ENCODE measurements at regions not wholly inside any gene's neighbourhood (a gene's known extent, or its start where the extent isn't known, plus 50 kb on each side); places are given as distances from the start of the nearest gene placed in this dataset.

- H3K36me3 ChIP-seq (ENCODE audit: control insufficient read depth, insufficient read depth, low read length), result no peaks in the 10 kb centered on the region
- H4K8ac ChIP-seq (ENCODE audit: low read depth, low read length), result no peak overlapping the region
- H3K27me3 ChIP-seq (ENCODE audit: insufficient read depth, low read length, poor library complexity), result no peaks in the 10 kb centered on the region
- no peak overlapping the region for H3K4me2 ChIP-seq (ENCODE audit: low read length)
- no peak overlapping the region for H3K4me3 ChIP-seq (ENCODE audit: low read length)
- H2BK5ac ChIP-seq (ENCODE audit: low read length), result no peak overlapping the region
- H3K4me1 ChIP-seq (ENCODE audit: control insufficient read depth, low read depth, low read length), result no peaks in the 10 kb centered on the region
- no peak overlapping the region for H3K4ac ChIP-seq (ENCODE audit: low read depth, low read length)
- H4K5ac ChIP-seq (ENCODE audit: low read length), result no peak overlapping the region
- no peak overlapping the region for H2BK120ac ChIP-seq (ENCODE audit: low read depth, low read length)
- no peaks in the 10 kb centered on the region for H3K79me1 ChIP-seq (ENCODE audit: low read length)
- H3K9ac ChIP-seq (ENCODE audit: low read length), result no peak overlapping the region
- DNase-seq, result no peak
- H3K23ac ChIP-seq (ENCODE audit: low read length), result no peak overlapping the region
- no peak overlapping the region for H3K27ac ChIP-seq (ENCODE audit: low read depth, low read length)
- H3K79me2 ChIP-seq (ENCODE audit: control insufficient read depth, insufficient read depth, low read length), result no peaks in the 10 kb centered on the region
- no peak overlapping the region for H2AK5ac ChIP-seq (ENCODE audit: low read length)
- no peak overlapping the region for H2BK15ac ChIP-seq (replicated peaks; ENCODE audit: low read depth)
- H3K56ac ChIP-seq (ENCODE audit: low read length), result no peak overlapping the region
- no CpG with 5 or more reads among the region's 2 CpGs for WGBS (ENCODE audit: extremely low coverage, insufficient coverage, low lambda C conversion rate)
- no peak overlapping the region for H3K18ac ChIP-seq (ENCODE audit: low read length)
Measured at GRCh38 chr6:144756469-144756868, 471.3 kb downstream of the UTRN start.

- Histone ChIP-seq H3K4me2 (ENCODE audit: low read length) (no peak overlapping the region), H3K9ac (ENCODE audit: low read length) (no peak overlapping the region), H3K36me3 (ENCODE audit: control insufficient read depth, insufficient read depth, low read length) (no peaks in the 10 kb centered on the region), H3K4me1 (ENCODE audit: control insufficient read depth, low read depth, low read length) (no peaks in the 10 kb centered on the region), H3K27ac (ENCODE audit: low read depth, low read length) (no peak overlapping the region), H2BK120ac (ENCODE audit: low read depth, low read length) (no peak overlapping the region), H4K8ac (ENCODE audit: low read depth, low read length) (no peak overlapping the region), H3K79me1 (ENCODE audit: low read length) (no peaks in the 10 kb centered on the region), H2BK5ac (ENCODE audit: low read length) (no peak overlapping the region), H2BK15ac (replicated peaks; ENCODE audit: low read depth) (no peak overlapping the region), H4K5ac (ENCODE audit: low read length) (no peak overlapping the region), H2AK5ac (ENCODE audit: low read length) (no peak overlapping the region), H3K4ac (ENCODE audit: low read depth, low read length) (no peak overlapping the region), H3K79me2 (ENCODE audit: control insufficient read depth, insufficient read depth, low read length) (no peaks in the 10 kb centered on the region), H3K4me3 (ENCODE audit: low read length) (no peak overlapping the region), H3K23ac (ENCODE audit: low read length) (no peak overlapping the region), H3K56ac (ENCODE audit: low read length) (no peak overlapping the region), H3K18ac (ENCODE audit: low read length) (no peak overlapping the region), H3K27me3 (ENCODE audit: insufficient read depth, low read length, poor library complexity) (no peaks in the 10 kb centered on the region)
- DNase-seq, result no peak
- WGBS (ENCODE audit: extremely low coverage, insufficient coverage, low lambda C conversion rate), result no CpG with 5 or more reads among the region's 3 CpGs
Measured at GRCh38 chr6:144757299-144757698, 472.2 kb downstream of the UTRN start.

- H3K4ac ChIP-seq (ENCODE audit: low read depth, low read length), result no peak overlapping the region
- no peak overlapping the region for H2BK120ac ChIP-seq (ENCODE audit: low read depth, low read length)
- no peaks in the 10 kb centered on the region for H3K4me1 ChIP-seq (ENCODE audit: control insufficient read depth, low read depth, low read length)
- H3K4me2 ChIP-seq (ENCODE audit: low read length), result no peak overlapping the region
- H4K8ac ChIP-seq (ENCODE audit: low read depth, low read length), result no peak overlapping the region
- H2BK5ac ChIP-seq (ENCODE audit: low read length), result no peak overlapping the region
- H3K79me1 ChIP-seq (ENCODE audit: low read length), result no peaks in the 10 kb centered on the region
- H4K5ac ChIP-seq (ENCODE audit: low read length), result no peak overlapping the region
- H3K27ac ChIP-seq (ENCODE audit: low read depth, low read length), result no peak overlapping the region
- no peaks in the 10 kb centered on the region for H3K36me3 ChIP-seq (ENCODE audit: control insufficient read depth, insufficient read depth, low read length)
- no peak for DNase-seq
- no peak overlapping the region for H3K4me3 ChIP-seq (ENCODE audit: low read length)
- H2BK15ac ChIP-seq (replicated peaks; ENCODE audit: low read depth), result no peak overlapping the region
- no peak overlapping the region for H2AK5ac ChIP-seq (ENCODE audit: low read length)
- H3K23ac ChIP-seq (ENCODE audit: low read length), result no peak overlapping the region
- no peak overlapping the region for H3K9ac ChIP-seq (ENCODE audit: low read length)
- WGBS (ENCODE audit: extremely low coverage, insufficient coverage, low lambda C conversion rate), result no CpG with 5 or more reads among the region's 3 CpGs
- no peaks in the 10 kb centered on the region for H3K27me3 ChIP-seq (ENCODE audit: insufficient read depth, low read length, poor library complexity)
- no peaks in the 10 kb centered on the region for H3K79me2 ChIP-seq (ENCODE audit: control insufficient read depth, insufficient read depth, low read length)
- no peak overlapping the region for H3K18ac ChIP-seq (ENCODE audit: low read length)
- H3K56ac ChIP-seq (ENCODE audit: low read length), result no peak overlapping the region
Measured at GRCh38 chr6:144757730-144758129, 472.6 kb downstream of the UTRN start.

GRCh38 chr6:144758602-144759001, 473.5 kb downstream of the UTRN start:
- H3K4me1 ChIP-seq (ENCODE audit: control insufficient read depth, low read depth, low read length), result no peaks in the 10 kb centered on the region
- no peaks in the 10 kb centered on the region for H3K27me3 ChIP-seq (ENCODE audit: insufficient read depth, low read length, poor library complexity)
- H2BK15ac ChIP-seq (replicated peaks; ENCODE audit: low read depth), result no peak overlapping the region
- H3K9ac ChIP-seq (ENCODE audit: low read length), result no peak overlapping the region
- no peak overlapping the region for H3K56ac ChIP-seq (ENCODE audit: low read length)
- H4K8ac ChIP-seq (ENCODE audit: low read depth, low read length), result no peak overlapping the region
- no peak overlapping the region for H2BK120ac ChIP-seq (ENCODE audit: low read depth, low read length)
- H3K4me2 ChIP-seq (ENCODE audit: low read length), result no peak overlapping the region
- WGBS (ENCODE audit: extremely low coverage, insufficient coverage, low lambda C conversion rate), result no CpG with 5 or more reads among the region's 3 CpGs
- H3K4ac ChIP-seq (ENCODE audit: low read depth, low read length), result no peak overlapping the region
- no peak overlapping the region for H2AK5ac ChIP-seq (ENCODE audit: low read length)
- no peaks in the 10 kb centered on the region for H3K79me1 ChIP-seq (ENCODE audit: low read length)
- no peaks in the 10 kb centered on the region for H3K79me2 ChIP-seq (ENCODE audit: control insufficient read depth, insufficient read depth, low read length)
- H3K36me3 ChIP-seq (ENCODE audit: control insufficient read depth, insufficient read depth, low read length), result no peaks in the 10 kb centered on the region
- no peak overlapping the region for H3K4me3 ChIP-seq (ENCODE audit: low read length)
- no peak for DNase-seq
- H2BK5ac ChIP-seq (ENCODE audit: low read length), result no peak overlapping the region
- no peak overlapping the region for H4K5ac ChIP-seq (ENCODE audit: low read length)
- H3K27ac ChIP-seq (ENCODE audit: low read depth, low read length), result no peak overlapping the region
- no peak overlapping the region for H3K18ac ChIP-seq (ENCODE audit: low read length)
- H3K23ac ChIP-seq (ENCODE audit: low read length), result no peak overlapping the region

- H4K5ac ChIP-seq (ENCODE audit: low read length), result no peak overlapping the region
- H3K27me3 ChIP-seq (ENCODE audit: insufficient read depth, low read length, poor library complexity), result no peaks in the 10 kb centered on the region
- no peak overlapping the region for H3K4me2 ChIP-seq (ENCODE audit: low read length)
- H3K4me3 ChIP-seq (ENCODE audit: low read length), result no peak overlapping the region
- no peaks in the 10 kb centered on the region for H3K4me1 ChIP-seq (ENCODE audit: control insufficient read depth, low read depth, low read length)
- no peaks in the 10 kb centered on the region for H3K79me1 ChIP-seq (ENCODE audit: low read length)
- no CpG with 5 or more reads among the region's 3 CpGs for WGBS (ENCODE audit: extremely low coverage, insufficient coverage, low lambda C conversion rate)
- DNase-seq, result no peak
- H2BK120ac ChIP-seq (ENCODE audit: low read depth, low read length), result no peak overlapping the region
- no peak overlapping the region for H3K56ac ChIP-seq (ENCODE audit: low read length)
- no peak overlapping the region for H3K23ac ChIP-seq (ENCODE audit: low read length)
- no peaks in the 10 kb centered on the region for H3K36me3 ChIP-seq (ENCODE audit: control insufficient read depth, insufficient read depth, low read length)
- no peak overlapping the region for H3K9ac ChIP-seq (ENCODE audit: low read length)
- no peaks in the 10 kb centered on the region for H3K79me2 ChIP-seq (ENCODE audit: control insufficient read depth, insufficient read depth, low read length)
- no peak overlapping the region for H4K8ac ChIP-seq (ENCODE audit: low read depth, low read length)
- H3K4ac ChIP-seq (ENCODE audit: low read depth, low read length), result no peak overlapping the region
- no peak overlapping the region for H3K18ac ChIP-seq (ENCODE audit: low read length)
- no peak overlapping the region for H2AK5ac ChIP-seq (ENCODE audit: low read length)
- H2BK15ac ChIP-seq (replicated peaks; ENCODE audit: low read depth), result no peak overlapping the region
- H2BK5ac ChIP-seq (ENCODE audit: low read length), result no peak overlapping the region
- H3K27ac ChIP-seq (ENCODE audit: low read depth, low read length), result no peak overlapping the region
Measured at GRCh38 chr6:144762469-144762868, 477.3 kb downstream of the UTRN start.

- Histone ChIP-seq H2AK5ac (ENCODE audit: low read length) (no peak overlapping the region), H3K4me2 (ENCODE audit: low read length) (no peak overlapping the region), H4K8ac (ENCODE audit: low read depth, low read length) (no peak overlapping the region), H3K27me3 (ENCODE audit: insufficient read depth, low read length, poor library complexity) (no peaks in the 10 kb centered on the region), H3K23ac (ENCODE audit: low read length) (no peak overlapping the region), H2BK5ac (ENCODE audit: low read length) (no peak overlapping the region), H3K4me1 (ENCODE audit: control insufficient read depth, low read depth, low read length) (no peaks in the 10 kb centered on the region), H4K5ac (ENCODE audit: low read length) (no peak overlapping the region), H2BK15ac (replicated peaks; ENCODE audit: low read depth) (no peak overlapping the region), H3K4me3 (ENCODE audit: low read length) (no peak overlapping the region), H3K56ac (ENCODE audit: low read length) (no peak overlapping the region), H3K4ac (ENCODE audit: low read depth, low read length) (no peak overlapping the region), H2BK120ac (ENCODE audit: low read depth, low read length) (no peak overlapping the region), H3K27ac (ENCODE audit: low read depth, low read length) (no peak overlapping the region), H3K9ac (ENCODE audit: low read length) (no peak overlapping the region), H3K36me3 (ENCODE audit: control insufficient read depth, insufficient read depth, low read length) (no peaks in the 10 kb centered on the region), H3K79me1 (ENCODE audit: low read length) (no peaks in the 10 kb centered on the region), H3K18ac (ENCODE audit: low read length) (no peak overlapping the region), H3K79me2 (ENCODE audit: control insufficient read depth, insufficient read depth, low read length) (no peaks in the 10 kb centered on the region)
- DNase-seq, result no peak
- 100% methylated on average over 1 of the region's 1 CpG for WGBS (ENCODE audit: extremely low coverage, insufficient coverage, low lambda C conversion rate)
Measured at GRCh38 chr6:144767051-144767450, 481.9 kb downstream of the UTRN start.
